ENCODE measurements at regions not wholly inside any gene's neighbourhood (a gene's known extent, or its start where the extent isn't known, plus 50 kb on each side); places are given as distances from the start of the nearest gene placed in this dataset.

GRCh38 chr2:194819367-194819766 is 837.7 kb upstream of the SLC39A10 start:
- TF ChIP-seq, protein P1, sequence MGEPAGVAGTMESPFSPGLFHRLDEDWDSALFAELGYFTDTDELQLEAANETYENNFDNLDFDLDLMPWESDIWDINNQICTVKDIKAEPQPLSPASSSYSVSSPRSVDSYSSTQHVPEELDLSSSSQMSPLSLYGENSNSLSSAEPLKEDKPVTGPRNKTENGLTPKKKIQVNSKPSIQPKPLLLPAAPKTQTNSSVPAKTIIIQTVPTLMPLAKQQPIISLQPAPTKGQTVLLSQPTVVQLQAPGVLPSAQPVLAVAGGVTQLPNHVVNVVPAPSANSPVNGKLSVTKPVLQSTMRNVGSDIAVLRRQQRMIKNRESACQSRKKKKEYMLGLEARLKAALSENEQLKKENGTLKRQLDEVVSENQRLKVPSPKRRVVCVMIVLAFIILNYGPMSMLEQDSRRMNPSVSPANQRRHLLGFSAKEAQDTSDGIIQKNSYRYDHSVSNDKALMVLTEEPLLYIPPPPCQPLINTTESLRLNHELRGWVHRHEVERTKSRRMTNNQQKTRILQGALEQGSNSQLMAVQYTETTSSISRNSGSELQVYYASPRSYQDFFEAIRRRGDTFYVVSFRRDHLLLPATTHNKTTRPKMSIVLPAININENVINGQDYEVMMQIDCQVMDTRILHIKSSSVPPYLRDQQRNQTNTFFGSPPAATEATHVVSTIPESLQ (CRISPR knock-in tag; IDR thresholded peaks at IDR 0.05), result no peak
- TF ChIP-seq USF1 (CRISPR knock-in tag; IDR thresholded peaks at IDR 0.05) (no peak), CTCF (IDR thresholded peaks at IDR 0.05) (no peak), GABPB1 (CRISPR knock-in tag; IDR thresholded peaks at IDR 0.05) (no peak), NR2C2 (CRISPR knock-in tag; IDR thresholded peaks at IDR 0.05) (no peak), MAX (CRISPR knock-in tag; IDR thresholded peaks at IDR 0.05) (no peak), SP1 (CRISPR knock-in tag; conservative IDR thresholded peaks at IDR 0.05) (no peak), NR3C1 (CRISPR knock-in tag; conservative IDR thresholded peaks at IDR 0.05; ENCODE audit: low read depth) (no peak)
- TF ChIP-seq, protein P2, sequence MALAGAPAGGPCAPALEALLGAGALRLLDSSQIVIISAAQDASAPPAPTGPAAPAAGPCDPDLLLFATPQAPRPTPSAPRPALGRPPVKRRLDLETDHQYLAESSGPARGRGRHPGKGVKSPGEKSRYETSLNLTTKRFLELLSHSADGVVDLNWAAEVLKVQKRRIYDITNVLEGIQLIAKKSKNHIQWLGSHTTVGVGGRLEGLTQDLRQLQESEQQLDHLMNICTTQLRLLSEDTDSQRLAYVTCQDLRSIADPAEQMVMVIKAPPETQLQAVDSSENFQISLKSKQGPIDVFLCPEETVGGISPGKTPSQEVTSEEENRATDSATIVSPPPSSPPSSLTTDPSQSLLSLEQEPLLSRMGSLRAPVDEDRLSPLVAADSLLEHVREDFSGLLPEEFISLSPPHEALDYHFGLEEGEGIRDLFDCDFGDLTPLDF (CRISPR knock-in tag; IDR thresholded peaks at IDR 0.05), result no peak

Data from WTC11 (cell line).